GM23338 (cell line): ENCODE measurements at regions not wholly inside any gene's neighbourhood (a gene's known extent, or its start where the extent isn't known, plus 50 kb on each side); places are given as distances from the start of the nearest gene placed in this dataset.

Experiments used
- EZH2 ChIP-seq: fragments of 200-600 bp; sonication (generic); IDR thresholded peaks from one replicate; pipeline ENCODE4 v1.8.0; 2017; ENCODE audit warnings: antibody characterized with exemption, mild to moderate bottlenecking, low read depth; ENCODE audit not compliant: unreplicated experiment
- JUNB ChIP-seq: IDR thresholded peaks from one replicate; pipeline ENCODE4 v1.6.1; 2016; ENCODE audit warnings: antibody characterized with exemption; ENCODE audit not compliant: unreplicated experiment
- TF ChIP-seq, protein P1 (sequence below), 2 experiments: fragments of 200-600 bp in 1 of 2; sonication (generic) in 1 of 2; conservative IDR thresholded peaks; 2 replicates each; pipeline versions ENCODE4 v1.5.1 to v1.6.1; 2016 to 2017; ENCODE audit warnings: antibody characterized with exemption in 2 of 2, low read depth in 2 of 2, mild to moderate bottlenecking in 2 of 2, moderate library complexity in 1 of 2

- TF ChIP-seq EZH2, result no peak
- no peak for TF ChIP-seq JUNB
- TF ChIP-seq, protein P1, sequence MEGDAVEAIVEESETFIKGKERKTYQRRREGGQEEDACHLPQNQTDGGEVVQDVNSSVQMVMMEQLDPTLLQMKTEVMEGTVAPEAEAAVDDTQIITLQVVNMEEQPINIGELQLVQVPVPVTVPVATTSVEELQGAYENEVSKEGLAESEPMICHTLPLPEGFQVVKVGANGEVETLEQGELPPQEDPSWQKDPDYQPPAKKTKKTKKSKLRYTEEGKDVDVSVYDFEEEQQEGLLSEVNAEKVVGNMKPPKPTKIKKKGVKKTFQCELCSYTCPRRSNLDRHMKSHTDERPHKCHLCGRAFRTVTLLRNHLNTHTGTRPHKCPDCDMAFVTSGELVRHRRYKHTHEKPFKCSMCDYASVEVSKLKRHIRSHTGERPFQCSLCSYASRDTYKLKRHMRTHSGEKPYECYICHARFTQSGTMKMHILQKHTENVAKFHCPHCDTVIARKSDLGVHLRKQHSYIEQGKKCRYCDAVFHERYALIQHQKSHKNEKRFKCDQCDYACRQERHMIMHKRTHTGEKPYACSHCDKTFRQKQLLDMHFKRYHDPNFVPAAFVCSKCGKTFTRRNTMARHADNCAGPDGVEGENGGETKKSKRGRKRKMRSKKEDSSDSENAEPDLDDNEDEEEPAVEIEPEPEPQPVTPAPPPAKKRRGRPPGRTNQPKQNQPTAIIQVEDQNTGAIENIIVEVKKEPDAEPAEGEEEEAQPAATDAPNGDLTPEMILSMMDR (conservative IDR thresholded peaks at IDR 0.05; ENCODE audit: low read depth in 2 of 2), result no peak
Measured at GRCh38 chr3:43165786-43166185, 59.9 kb upstream of the POMGNT2 start.
